ENCODE measurements at regions not wholly inside any gene's neighbourhood (a gene's known extent, or its start where the extent isn't known, plus 50 kb on each side); places are given as distances from the start of the nearest gene placed in this dataset.
"Not testable (repeated sequence)": the region's sequence is repeated elsewhere in the genome, so short reads cannot be mapped to it uniquely, and the experiment has no call there.

GRCh38 chr3:104165866-104166265 is 1200.8 kb upstream of the ALCAM start:
- no peak for DNase-seq (ENCODE audit: extremely low read depth in 1 of 2, low read depth in 1 of 2)

GRCh38 chr3:104168386-104168785 is 1198.3 kb upstream of the ALCAM start:
- DNase-seq (ENCODE audit: extremely low read depth in 1 of 2, low read depth in 1 of 2) = no peak

- DNase-seq (ENCODE audit: extremely low read depth in 1 of 2, low read depth in 1 of 2) = no peak
Measured at GRCh38 chr3:104175696-104176095, 1191.0 kb upstream of the ALCAM start.

- DNase-seq (ENCODE audit: extremely low read depth in 1 of 2, low read depth in 1 of 2) = no peak
Measured at GRCh38 chr3:104176706-104177105, 1190.0 kb upstream of the ALCAM start.

- DNase-seq (ENCODE audit: extremely low read depth in 1 of 2, low read depth in 1 of 2) = no peak
Measured at GRCh38 chr3:104178680-104179079, 1188.0 kb upstream of the ALCAM start.

GRCh38 chr3:104180906-104181305 is 1185.8 kb upstream of the ALCAM start:
- DNase-seq (ENCODE audit: extremely low read depth in 1 of 2, low read depth in 1 of 2) = no peak

- no peak for DNase-seq (ENCODE audit: extremely low read depth in 1 of 2, low read depth in 1 of 2)
Measured at GRCh38 chr3:104190681-104191080, 1176.0 kb upstream of the ALCAM start.

- DNase-seq (ENCODE audit: extremely low read depth in 1 of 2, low read depth in 1 of 2) = no peak
Measured at GRCh38 chr3:104198131-104198530, 1168.6 kb upstream of the ALCAM start.

- DNase-seq (ENCODE audit: extremely low read depth in 1 of 2, low read depth in 1 of 2) = no peak
Measured at GRCh38 chr3:104206925-104207324, 1159.8 kb upstream of the ALCAM start.

- no peak for DNase-seq (ENCODE audit: extremely low read depth in 1 of 2, low read depth in 1 of 2)
Measured at GRCh38 chr3:104214277-104214676, 1152.4 kb upstream of the ALCAM start.

GRCh38 chr3:104214937-104215336 is 1151.8 kb upstream of the ALCAM start:
- no peak for DNase-seq (ENCODE audit: extremely low read depth in 1 of 2, low read depth in 1 of 2)

- not testable (repeated sequence) for DNase-seq (ENCODE audit: extremely low read depth in 1 of 2, low read depth in 1 of 2)
Measured at GRCh38 chr3:104219046-104219445, 1147.7 kb upstream of the ALCAM start.

- no peak for DNase-seq (ENCODE audit: extremely low read depth in 1 of 2, low read depth in 1 of 2)
Measured at GRCh38 chr3:104234442-104235194, 1132.1 kb upstream of the ALCAM start.

GRCh38 chr3:104244680-104245220 is 1122.0 kb upstream of the ALCAM start:
- DNase-seq (ENCODE audit: extremely low read depth in 1 of 2, low read depth in 1 of 2) = no peak

- no peak for DNase-seq (ENCODE audit: extremely low read depth in 1 of 2, low read depth in 1 of 2)
Measured at GRCh38 chr3:104245261-104245660, 1121.4 kb upstream of the ALCAM start.

- no peak for DNase-seq (ENCODE audit: extremely low read depth in 1 of 2, low read depth in 1 of 2)
Measured at GRCh38 chr3:104245981-104246380, 1120.7 kb upstream of the ALCAM start.

- no peak for DNase-seq (ENCODE audit: extremely low read depth in 1 of 2, low read depth in 1 of 2)
Measured at GRCh38 chr3:104257486-104257885, 1109.2 kb upstream of the ALCAM start.

- DNase-seq (ENCODE audit: extremely low read depth in 1 of 2, low read depth in 1 of 2) = no peak
Measured at GRCh38 chr3:104263477-104263876, 1103.2 kb upstream of the ALCAM start.

GRCh38 chr3:104266219-104266618 is 1100.5 kb upstream of the ALCAM start:
- not testable (repeated sequence) for DNase-seq (ENCODE audit: extremely low read depth in 1 of 2, low read depth in 1 of 2)

GRCh38 chr3:104269771-104270170 is 1096.9 kb upstream of the ALCAM start:
- DNase-seq (ENCODE audit: extremely low read depth in 1 of 2, low read depth in 1 of 2) = no peak

- DNase-seq (ENCODE audit: extremely low read depth in 1 of 2, low read depth in 1 of 2) = no peak
Measured at GRCh38 chr3:104273046-104273649, 1093.6 kb upstream of the ALCAM start.

- DNase-seq (ENCODE audit: extremely low read depth in 1 of 2, low read depth in 1 of 2) = no peak
Measured at GRCh38 chr3:104275199-104275598, 1091.5 kb upstream of the ALCAM start.
